IPS DF 6.9 (cell line): ENCODE measurements at regions not wholly inside any gene's neighbourhood (a gene's known extent, or its start where the extent isn't known, plus 50 kb on each side); places are given as distances from the start of the nearest gene placed in this dataset.
"Not testable (repeated sequence)": the region's sequence is repeated elsewhere in the genome, so short reads cannot be mapped to it uniquely, and the experiment has no call there.

Experiments used
- DNase-seq: peaks from one replicate; pipeline ENCODE4 v3.0.0-alpha.2; 2013; ENCODE audit warnings: low read depth, low spot score
- H3K27ac ChIP-seq: one replicate; pipeline ENCODE4 v1.5.1; 2013; ENCODE audit warnings: low read length, control low read depth
- H3K27me3 ChIP-seq: 2 replicates; pipeline ENCODE4 v1.6.1; 2013; ENCODE audit warnings: mild to moderate bottlenecking, low read length; ENCODE audit not compliant: control insufficient read depth, insufficient read depth
- H3K36me3 ChIP-seq: 2 replicates; pipeline ENCODE4 v1.6.1; 2013; ENCODE audit warnings: low read length; ENCODE audit not compliant: control insufficient read depth, insufficient read depth
- H3K4me1 ChIP-seq: 2 replicates; pipeline ENCODE4 v1.6.1; 2013; ENCODE audit warnings: low read length; ENCODE audit not compliant: control insufficient read depth, insufficient read depth
- H3K4me3 ChIP-seq: 2 replicates; pipeline ENCODE4 v1.5.1; 2013; ENCODE audit warnings: mild to moderate bottlenecking, low read length
- H3K9me3 ChIP-seq: 2 replicates; pipeline ENCODE4 v1.6.1; 2013; ENCODE audit warnings: low read length, inconsistent platforms; ENCODE audit not compliant: control insufficient read depth, insufficient read depth
- whole genome bisulfite sequencing: extraction: QIAGEN DNeasy Blood & Tissue Kit; methylation state at CpG from one replicate; pipeline ENCODE4 v1.1.7; 2013; ENCODE audit warnings: mixed read lengths, missing lambda C conversion rate; ENCODE audit not compliant: insufficient read length, insufficient coverage; 5-methylcytosine and 5-hydroxymethylcytosine counted together

GRCh38 chr9:28503573-28503972 is 930.3 kb upstream of the C9orf72 start:
- DNase-seq: no peak
- no peaks in the 10 kb centered on the region for H3K9me3 ChIP-seq
- no peaks in the 10 kb centered on the region for H3K36me3 ChIP-seq
- H3K27ac ChIP-seq: no peak overlapping the region
- H3K27me3 ChIP-seq: no peaks in the 10 kb centered on the region
- no CpG with 5 or more reads among the region's 4 CpGs for WGBS
- no peak overlapping the region for H3K4me3 ChIP-seq
- H3K4me1 ChIP-seq: no peaks in the 10 kb centered on the region

GRCh38 chr9:28518439-28518838 is 945.2 kb upstream of the C9orf72 start:
- H3K27me3 ChIP-seq: no peaks in the 10 kb centered on the region
- no peaks in the 10 kb centered on the region for H3K9me3 ChIP-seq
- no peak overlapping the region for H3K4me3 ChIP-seq
- no CpG with 5 or more reads among the region's 3 CpGs for WGBS
- H3K36me3 ChIP-seq: no peaks in the 10 kb centered on the region
- H3K27ac ChIP-seq: no peak overlapping the region
- DNase-seq: no peak
- H3K4me1 ChIP-seq: no peaks in the 10 kb centered on the region

- DNase-seq, H3K27ac ChIP-seq, H3K27me3 ChIP-seq, H3K9me3 ChIP-seq, H3K4me1 ChIP-seq, H3K4me3 ChIP-seq, H3K36me3 ChIP-seq: not testable (repeated sequence)
- no CpG with 5 or more reads among the region's 6 CpGs for WGBS
Measured at GRCh38 chr9:28524309-28524708, 951.0 kb upstream of the C9orf72 start.

DNA sequence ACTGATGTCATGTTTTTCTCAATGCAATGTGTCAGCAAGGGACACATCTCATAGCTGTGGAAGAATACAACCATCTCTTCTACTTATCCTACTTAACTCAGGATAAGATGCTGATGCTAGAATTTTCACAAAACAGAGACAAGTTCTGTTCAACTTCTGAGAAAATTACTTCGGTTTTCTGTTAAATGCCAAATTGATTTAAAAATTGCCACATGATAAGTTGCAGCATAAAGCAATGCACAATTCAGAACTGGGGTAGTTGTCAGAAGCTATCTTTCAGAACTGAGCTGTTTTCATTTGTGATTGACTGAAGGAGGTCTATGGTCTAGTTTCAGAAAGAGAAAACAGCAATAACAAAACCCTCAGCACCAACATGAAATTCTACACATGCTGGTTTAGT is 954.8 kb upstream of the C9orf72 start:
- H3K9me3 ChIP-seq: no peaks in the 10 kb centered on the region
- H3K27me3 ChIP-seq: no peaks in the 10 kb centered on the region
- no peaks in the 10 kb centered on the region for H3K4me1 ChIP-seq
- H3K27ac ChIP-seq: no peak overlapping the region
- no CpG with 5 or more reads among the region's 1 CpG for WGBS
- no peak overlapping the region for H3K4me3 ChIP-seq
- no peaks in the 10 kb centered on the region for H3K36me3 ChIP-seq
- DNase-seq: no peak

- Histone ChIP-seq H3K36me3 (no peaks in the 10 kb centered on the region), H3K27me3 (no peaks in the 10 kb centered on the region), H3K4me1 (no peaks in the 10 kb centered on the region), H3K27ac (no peak overlapping the region), H3K9me3 (no peaks in the 10 kb centered on the region), H3K4me3 (no peak overlapping the region)
- 100% methylated on average over 2 of the region's 3 CpGs for WGBS
- no peak for DNase-seq
Measured at GRCh38 chr9:28538132-28538531, 964.9 kb upstream of the C9orf72 start.

- Histone ChIP-seq H3K36me3 (no peaks in the 10 kb centered on the region), H3K27ac (no peak overlapping the region), H3K9me3 (no peaks in the 10 kb centered on the region), H3K4me1 (no peaks in the 10 kb centered on the region), H3K27me3 (no peaks in the 10 kb centered on the region), H3K4me3 (no peak overlapping the region)
- no peak for DNase-seq
- no CpG with 5 or more reads among the region's 1 CpG for WGBS
Measured at GRCh38 chr9:28539434-28540070, 966.3 kb upstream of the C9orf72 start.

- WGBS: no CpG with 5 or more reads among the region's 4 CpGs
- Histone ChIP-seq H3K36me3 (no peaks in the 10 kb centered on the region), H3K4me3 (no peak overlapping the region), H3K27me3 (no peaks in the 10 kb centered on the region), H3K27ac (no peak overlapping the region), H3K9me3 (no peaks in the 10 kb centered on the region), H3K4me1 (no peaks in the 10 kb centered on the region)
- DNase-seq: no peak
Measured at GRCh38 chr9:28542928-28543327, 969.6 kb upstream of the C9orf72 start.

DNA sequence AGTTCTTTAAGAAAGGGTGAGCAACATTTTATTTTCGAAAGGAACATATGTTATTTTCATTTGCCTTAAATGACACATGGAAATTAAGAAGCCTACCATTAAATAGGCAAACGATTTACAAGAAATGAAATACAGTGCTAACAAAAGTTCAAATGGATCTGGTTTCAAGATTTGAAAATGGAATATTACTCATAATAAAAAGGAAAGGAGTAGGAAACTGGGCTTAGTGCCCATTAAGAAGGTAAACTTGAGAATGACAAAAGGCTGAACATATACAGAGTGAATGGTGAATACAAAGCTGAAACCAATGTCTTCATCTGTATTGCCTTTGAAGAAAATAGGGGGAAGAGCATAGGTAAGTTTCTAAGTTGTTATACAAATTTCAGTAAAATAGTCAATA is 974.2 kb upstream of the C9orf72 start:
- no CpG with 5 or more reads among the region's 2 CpGs for WGBS
- no peak for DNase-seq
- H3K27ac ChIP-seq: no peak overlapping the region
- no peaks in the 10 kb centered on the region for H3K27me3 ChIP-seq
- no peak overlapping the region for H3K4me3 ChIP-seq
- no peaks in the 10 kb centered on the region for H3K4me1 ChIP-seq
- H3K36me3 ChIP-seq: no peaks in the 10 kb centered on the region
- no peaks in the 10 kb centered on the region for H3K9me3 ChIP-seq

- no CpG with 5 or more reads among the region's 7 CpGs for WGBS
- DNase-seq: no peak
Measured at GRCh38 chr9:28563291-28563934, 990.1 kb upstream of the C9orf72 start.

DNA sequence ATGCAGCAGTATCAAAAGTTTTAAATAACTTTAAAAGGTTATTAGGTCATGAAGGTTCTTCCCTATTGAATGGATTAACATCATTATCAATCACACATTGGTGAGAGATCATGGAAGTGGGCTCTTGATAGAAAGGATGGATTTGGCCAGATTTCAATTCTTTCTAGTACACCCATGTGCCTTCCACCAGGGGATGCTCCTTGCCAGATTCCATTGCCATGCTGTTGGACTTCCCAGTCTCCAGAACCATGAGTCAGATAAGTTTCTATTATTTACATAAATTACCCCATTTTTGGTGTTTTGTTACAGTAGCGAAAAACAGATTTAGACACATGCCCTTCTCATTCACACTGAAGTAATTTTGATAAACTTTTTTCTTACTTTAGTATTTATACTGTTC is 1010.6 kb upstream of the C9orf72 start:
- DNase-seq: no peak
- H3K27ac ChIP-seq: no peak overlapping the region
- no peaks in the 10 kb centered on the region for H3K4me1 ChIP-seq
- H3K9me3 ChIP-seq: no peaks in the 10 kb centered on the region
- no CpG with 5 or more reads among the region's 1 CpG for WGBS
- no peaks in the 10 kb centered on the region for H3K36me3 ChIP-seq
- no peak overlapping the region for H3K4me3 ChIP-seq
- H3K27me3 ChIP-seq: no peaks in the 10 kb centered on the region

More at GRCh38 chr9:28563291-28563934, 990.1 kb upstream of the C9orf72 start:
- no peaks in the 10 kb centered on the region for H3K36me3 ChIP-seq
- no peak overlapping the region for H3K4me3 ChIP-seq
- H3K4me1 ChIP-seq: no peaks in the 10 kb centered on the region
- no peak overlapping the region for H3K27ac ChIP-seq
- no peaks in the 10 kb centered on the region for H3K27me3 ChIP-seq
- H3K9me3 ChIP-seq: no peaks in the 10 kb centered on the region

DNA sequence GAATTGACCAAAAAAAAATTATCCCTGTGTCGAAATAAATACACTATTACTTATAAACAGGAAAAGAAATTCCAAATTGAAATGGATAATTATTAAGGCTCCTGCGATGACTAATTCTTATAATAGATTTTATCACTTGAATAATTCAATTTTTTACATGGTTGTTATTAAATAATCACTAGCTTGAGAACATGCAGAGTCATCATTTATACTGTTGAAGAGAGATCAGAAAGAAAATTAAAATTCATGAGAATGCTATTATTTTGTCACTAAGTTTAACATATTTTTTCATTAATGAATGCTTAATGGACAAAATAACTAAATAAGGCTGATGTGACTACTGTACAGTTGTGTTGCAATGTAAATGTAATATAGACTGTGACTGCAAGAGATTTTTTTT is 1011.3 kb upstream of the C9orf72 start:
- no peak overlapping the region for H3K4me3 ChIP-seq
- no peaks in the 10 kb centered on the region for H3K27me3 ChIP-seq
- no peaks in the 10 kb centered on the region for H3K4me1 ChIP-seq
- no peak overlapping the region for H3K27ac ChIP-seq
- DNase-seq: no peak
- H3K9me3 ChIP-seq: no peaks in the 10 kb centered on the region
- no CpG with 5 or more reads among the region's 2 CpGs for WGBS
- H3K36me3 ChIP-seq: no peaks in the 10 kb centered on the region
